Astrocyte (in vitro differentiated cells and primary cell): ENCODE measurements at regions not wholly inside any gene's neighbourhood (a gene's known extent, or its start where the extent isn't known, plus 50 kb on each side); places are given as distances from the start of the nearest gene placed in this dataset.

Source experiments
- DNase-seq: peaks from one replicate; pipeline ENCODE4 v3.0.0-alpha.2; 2010; ENCODE audit warnings: low read depth
- FAIRE-seq: peaks from 2 replicates; lab custom pipeline; 2011; peaks lifted over from hg19 to GRCh38; lab: Jason Lieb, UNC
- H2AFZ ChIP-seq: 2 replicates; pipeline ENCODE4 v1.6.0; 2012; ENCODE audit warnings: low read depth, low read length, inconsistent platforms
- H3K27ac ChIP-seq: 2 replicates; pipeline ENCODE4 v1.5.1; 2011; ENCODE audit warnings: low read depth, low read length, inconsistent platforms
- H3K27me3 ChIP-seq: 2 replicates; pipeline ENCODE4 v1.6.0; 2011; ENCODE audit warnings: low read length, inconsistent platforms; ENCODE audit not compliant: insufficient read depth
- H3K36me3 ChIP-seq: 2 replicates; pipeline ENCODE4 v1.5.1; 2011; ENCODE audit warnings: low read length, inconsistent platforms; ENCODE audit not compliant: insufficient read depth
- H3K4me1 ChIP-seq: 2 replicates; pipeline ENCODE4 v1.5.1; 2011; ENCODE audit warnings: low read length, inconsistent platforms; ENCODE audit not compliant: insufficient read depth
- H3K4me2 ChIP-seq: 2 replicates; pipeline ENCODE4 v1.6.0; 2012; ENCODE audit warnings: low read length, inconsistent platforms
- H3K4me3 ChIP-seq: 2 replicates; pipeline ENCODE4 v1.5.1; 2011; ENCODE audit warnings: low read depth, mild to moderate bottlenecking, low read length, inconsistent platforms; ENCODE audit not compliant: insufficient read depth
- H3K79me2 ChIP-seq: 2 replicates; pipeline ENCODE4 v1.6.0; 2012; ENCODE audit warnings: mild to moderate bottlenecking, low read length, inconsistent platforms; ENCODE audit not compliant: insufficient read depth
- H3K9ac ChIP-seq: 2 replicates; pipeline ENCODE4 v1.6.0; 2012; ENCODE audit warnings: mild to moderate bottlenecking, low read length, inconsistent platforms
- H3K9me3 ChIP-seq: 2 replicates; pipeline ENCODE4 v1.5.1; 2012; ENCODE audit warnings: low read depth, mild to moderate bottlenecking, low read length, inconsistent platforms; ENCODE audit not compliant: insufficient read depth
- H4K20me1 ChIP-seq: 2 replicates; pipeline ENCODE4 v1.6.0; 2012; ENCODE audit warnings: low read length, inconsistent platforms; ENCODE audit not compliant: insufficient read depth
- H3K27ac Mint-ChIP-seq: one replicate; pipeline ENCODE4 v1.8.0; 2021; ENCODE audit warnings: mild to moderate bottlenecking, mixed read lengths; ENCODE audit not compliant: unreplicated experiment
- H3K27me3 Mint-ChIP-seq: one replicate; pipeline ENCODE4 v1.8.0; 2021; ENCODE audit warnings: low read depth, mixed read lengths; ENCODE audit not compliant: unreplicated experiment
- H3K36me3 Mint-ChIP-seq: one replicate; pipeline ENCODE4 v1.8.0; 2021; ENCODE audit warnings: low read depth, mixed read lengths; ENCODE audit not compliant: unreplicated experiment
- H3K4me1 Mint-ChIP-seq: one replicate; pipeline ENCODE4 v1.8.0; 2021; ENCODE audit warnings: low read depth, mixed read lengths; ENCODE audit not compliant: unreplicated experiment
- H3K4me3 Mint-ChIP-seq: one replicate; pipeline ENCODE4 v1.8.0; 2021; ENCODE audit warnings: mild to moderate bottlenecking, moderate library complexity, mixed read lengths; ENCODE audit not compliant: unreplicated experiment
- H3K9me3 Mint-ChIP-seq: one replicate; pipeline ENCODE4 v1.8.0; 2021; ENCODE audit warnings: mild to moderate bottlenecking, mixed read lengths; ENCODE audit not compliant: unreplicated experiment
- CTCF ChIP-seq: IDR thresholded peaks from 2 replicates; pipeline ENCODE4 v1.5.1; 2011; ENCODE audit warnings: low read depth, mild to moderate bottlenecking, inconsistent platforms, low read length, moderate library complexity; ENCODE audit not compliant: insufficient read depth
- EZH2 ChIP-seq: IDR thresholded peaks from 2 replicates; pipeline ENCODE4 v1.6.1; 2012; ENCODE audit warnings: mild to moderate bottlenecking, low read length, inconsistent platforms; ENCODE audit not compliant: insufficient read depth

GRCh38 chr10:61244261-61244775 is 208.9 kb downstream of the TMEM26 start:
- no peaks in the 10 kb centered on the region for H3K27me3 Mint-ChIP-seq
- no peaks in the 10 kb centered on the region for H3K4me1 Mint-ChIP-seq
- H3K9me3 ChIP-seq: no peaks in the 10 kb centered on the region
- H4K20me1 ChIP-seq: no peaks in the 10 kb centered on the region
- H3K27ac ChIP-seq: no peak overlapping the region
- H3K79me2 ChIP-seq: no peaks in the 10 kb centered on the region
- H2AFZ ChIP-seq: no peak overlapping the region
- FAIRE-seq (no peak), DNase-seq (no peak)
- no peaks in the 10 kb centered on the region for H3K4me1 ChIP-seq
- no peak overlapping the region for H3K9ac ChIP-seq
- H3K4me3 Mint-ChIP-seq: no peak overlapping the region
- H3K27me3 ChIP-seq: no peaks in the 10 kb centered on the region
- no peak overlapping the region for H3K4me3 ChIP-seq
- no peak overlapping the region for H3K27ac Mint-ChIP-seq
- no peaks in the 10 kb centered on the region for H3K36me3 Mint-ChIP-seq
- no peaks in the 10 kb centered on the region for H3K9me3 Mint-ChIP-seq
- TF ChIP-seq CTCF (no peak), EZH2 (no peak)
- no peaks in the 10 kb centered on the region for H3K36me3 ChIP-seq
- no peak overlapping the region for H3K4me2 ChIP-seq

GRCh38 chr10:61232780-61233179 is 220.4 kb downstream of the TMEM26 start:
- H3K27ac Mint-ChIP-seq: no peak overlapping the region
- FAIRE-seq: no peak
- H3K27me3 ChIP-seq: no peaks in the 10 kb centered on the region
- no peak overlapping the region for H3K27ac ChIP-seq
- H3K9ac ChIP-seq: no peak overlapping the region
- H3K9me3 ChIP-seq: no peaks in the 10 kb centered on the region
- no peak overlapping the region for H3K4me3 Mint-ChIP-seq
- H3K36me3 Mint-ChIP-seq: no peaks in the 10 kb centered on the region
- H3K9me3 Mint-ChIP-seq: peaks cover 2% of the 10 kb centered on the region
- TF ChIP-seq EZH2: no peak
- TF ChIP-seq CTCF: no peak
- no peak for DNase-seq
- H3K4me3 ChIP-seq: no peak overlapping the region
- H3K4me1 ChIP-seq: no peaks in the 10 kb centered on the region
- H3K79me2 ChIP-seq: no peaks in the 10 kb centered on the region
- no peak overlapping the region for H2AFZ ChIP-seq
- H3K4me1 Mint-ChIP-seq: no peaks in the 10 kb centered on the region
- H4K20me1 ChIP-seq: no peaks in the 10 kb centered on the region
- H3K27me3 Mint-ChIP-seq: no peaks in the 10 kb centered on the region
- no peak overlapping the region for H3K4me2 ChIP-seq
- no peaks in the 10 kb centered on the region for H3K36me3 ChIP-seq

- no peak overlapping the region for H3K4me3 Mint-ChIP-seq
- peaks cover 6% of the 10 kb centered on the region for H3K9me3 Mint-ChIP-seq
- H3K27me3 Mint-ChIP-seq: no peaks in the 10 kb centered on the region
- no peak for TF ChIP-seq EZH2
- no peak for TF ChIP-seq CTCF
- DNase-seq (no peak), FAIRE-seq (no peak)
- Histone ChIP-seq H3K27me3 (no peaks in the 10 kb centered on the region), H3K79me2 (no peaks in the 10 kb centered on the region), H3K9me3 (no peaks in the 10 kb centered on the region), H3K36me3 (no peaks in the 10 kb centered on the region), H3K4me3 (no peak overlapping the region), H3K4me1 (no peaks in the 10 kb centered on the region), H2AFZ (no peak overlapping the region), H3K27ac (no peak overlapping the region), H3K4me2 (no peak overlapping the region), H3K9ac (no peak overlapping the region), H4K20me1 (no peaks in the 10 kb centered on the region)
- no peaks in the 10 kb centered on the region for H3K4me1 Mint-ChIP-seq
- no peaks in the 10 kb centered on the region for H3K36me3 Mint-ChIP-seq
- H3K27ac Mint-ChIP-seq: no peak overlapping the region
These were observed 227.2 kb downstream of the TMEM26 start for GRCh38 chr10:61225939-61226338.
